ENCODE measurements at regions not wholly inside any gene's neighbourhood (a gene's known extent, or its start where the extent isn't known, plus 50 kb on each side); places are given as distances from the start of the nearest gene placed in this dataset.

GRCh38 chr4:176886135-176886534 lies 93.4 kb upstream of the VEGFC start:
- TF ChIP-seq, protein P1, sequence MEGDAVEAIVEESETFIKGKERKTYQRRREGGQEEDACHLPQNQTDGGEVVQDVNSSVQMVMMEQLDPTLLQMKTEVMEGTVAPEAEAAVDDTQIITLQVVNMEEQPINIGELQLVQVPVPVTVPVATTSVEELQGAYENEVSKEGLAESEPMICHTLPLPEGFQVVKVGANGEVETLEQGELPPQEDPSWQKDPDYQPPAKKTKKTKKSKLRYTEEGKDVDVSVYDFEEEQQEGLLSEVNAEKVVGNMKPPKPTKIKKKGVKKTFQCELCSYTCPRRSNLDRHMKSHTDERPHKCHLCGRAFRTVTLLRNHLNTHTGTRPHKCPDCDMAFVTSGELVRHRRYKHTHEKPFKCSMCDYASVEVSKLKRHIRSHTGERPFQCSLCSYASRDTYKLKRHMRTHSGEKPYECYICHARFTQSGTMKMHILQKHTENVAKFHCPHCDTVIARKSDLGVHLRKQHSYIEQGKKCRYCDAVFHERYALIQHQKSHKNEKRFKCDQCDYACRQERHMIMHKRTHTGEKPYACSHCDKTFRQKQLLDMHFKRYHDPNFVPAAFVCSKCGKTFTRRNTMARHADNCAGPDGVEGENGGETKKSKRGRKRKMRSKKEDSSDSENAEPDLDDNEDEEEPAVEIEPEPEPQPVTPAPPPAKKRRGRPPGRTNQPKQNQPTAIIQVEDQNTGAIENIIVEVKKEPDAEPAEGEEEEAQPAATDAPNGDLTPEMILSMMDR (conservative IDR thresholded peaks at IDR 0.05; ENCODE audit: low read length) = no peak
- TF ChIP-seq EZH2phosphoT487 (IDR thresholded peaks at IDR 0.05; ENCODE audit: borderline replicate concordance, low read depth, low read length) = no peak
